ENCODE measurements at regions not wholly inside any gene's neighbourhood (a gene's known extent, or its start where the extent isn't known, plus 50 kb on each side); places are given as distances from the start of the nearest gene placed in this dataset.

DNA sequence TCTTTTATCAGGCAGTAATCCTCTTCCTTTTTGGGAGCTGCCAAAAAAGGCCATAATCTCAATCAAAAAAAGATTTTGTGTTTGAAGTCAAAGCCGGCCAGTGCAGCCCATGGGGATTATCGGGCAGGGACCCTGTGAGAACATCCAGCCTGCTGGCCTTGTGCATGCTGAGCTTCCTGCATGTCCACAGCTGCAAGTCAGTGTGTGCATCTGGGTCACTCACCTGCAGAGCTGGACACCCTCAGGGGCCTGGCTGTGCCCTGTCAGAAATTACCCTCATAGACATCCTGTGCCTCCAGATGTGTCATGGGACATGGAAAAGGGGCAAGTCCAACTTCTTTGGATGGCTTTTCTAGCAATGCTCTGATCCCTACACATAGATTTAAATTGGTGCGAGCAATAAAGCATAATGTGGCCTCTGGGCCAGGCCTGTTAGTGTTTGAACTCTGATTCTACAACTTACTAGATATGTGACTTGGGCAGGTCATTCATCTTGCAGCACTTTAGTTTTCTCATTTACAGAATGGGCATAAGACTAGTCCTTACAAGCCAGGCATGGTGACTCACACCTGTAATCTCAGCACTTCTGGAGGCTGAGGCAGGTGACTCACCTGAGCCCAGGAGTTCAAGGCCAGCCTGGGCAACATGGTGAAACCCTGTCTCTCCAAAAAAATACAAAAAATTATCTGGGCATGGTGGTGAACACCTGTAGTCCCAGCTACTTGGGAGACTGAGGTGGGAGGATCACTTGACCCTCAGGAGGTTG, 81.6 kb upstream of the LARGE1 start:
- no peak overlapping the region for H3K4me3 ChIP-seq (replicated peaks; ENCODE audit: low read depth, low read length)
- TF ChIP-seq, protein P1, sequence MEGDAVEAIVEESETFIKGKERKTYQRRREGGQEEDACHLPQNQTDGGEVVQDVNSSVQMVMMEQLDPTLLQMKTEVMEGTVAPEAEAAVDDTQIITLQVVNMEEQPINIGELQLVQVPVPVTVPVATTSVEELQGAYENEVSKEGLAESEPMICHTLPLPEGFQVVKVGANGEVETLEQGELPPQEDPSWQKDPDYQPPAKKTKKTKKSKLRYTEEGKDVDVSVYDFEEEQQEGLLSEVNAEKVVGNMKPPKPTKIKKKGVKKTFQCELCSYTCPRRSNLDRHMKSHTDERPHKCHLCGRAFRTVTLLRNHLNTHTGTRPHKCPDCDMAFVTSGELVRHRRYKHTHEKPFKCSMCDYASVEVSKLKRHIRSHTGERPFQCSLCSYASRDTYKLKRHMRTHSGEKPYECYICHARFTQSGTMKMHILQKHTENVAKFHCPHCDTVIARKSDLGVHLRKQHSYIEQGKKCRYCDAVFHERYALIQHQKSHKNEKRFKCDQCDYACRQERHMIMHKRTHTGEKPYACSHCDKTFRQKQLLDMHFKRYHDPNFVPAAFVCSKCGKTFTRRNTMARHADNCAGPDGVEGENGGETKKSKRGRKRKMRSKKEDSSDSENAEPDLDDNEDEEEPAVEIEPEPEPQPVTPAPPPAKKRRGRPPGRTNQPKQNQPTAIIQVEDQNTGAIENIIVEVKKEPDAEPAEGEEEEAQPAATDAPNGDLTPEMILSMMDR (IDR thresholded peaks at IDR 0.05; ENCODE audit: insufficient read depth, low read length, poor library complexity, severe bottlenecking), result no peak
- no peaks in the 10 kb centered on the region for H3K27me3 ChIP-seq (replicated peaks; ENCODE audit: control insufficient read depth, insufficient read depth, low read length)
- DNase-seq (ENCODE audit: extremely low read depth, insufficient read length), result no peak
- no peaks in the 10 kb centered on the region for H3K36me3 ChIP-seq (ENCODE audit: control insufficient read depth, insufficient read depth, low read length)

DNA sequence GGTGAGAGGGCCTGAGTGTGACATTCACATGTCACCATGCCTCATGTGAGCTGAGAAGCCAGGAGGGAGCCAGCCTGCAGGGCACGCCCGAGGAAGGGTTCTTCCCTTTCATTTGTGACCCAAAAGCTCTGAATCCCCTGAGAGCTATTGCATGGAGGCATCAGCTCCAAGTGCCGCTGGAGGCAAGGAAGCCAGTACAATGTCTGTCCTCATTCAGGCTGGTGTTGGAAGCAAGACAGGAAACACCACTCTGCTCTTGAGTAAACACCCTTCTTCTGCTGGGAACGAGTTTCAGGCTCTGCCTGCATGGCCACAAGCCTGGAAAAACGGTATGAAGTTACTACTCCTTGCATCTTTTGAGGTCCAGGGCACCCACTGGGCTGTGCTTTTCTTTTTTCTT, 83.8 kb upstream of the LARGE1 start:
- H3K27me3 ChIP-seq (replicated peaks; ENCODE audit: control insufficient read depth, insufficient read depth, low read length), result no peaks in the 10 kb centered on the region
- DNase-seq (ENCODE audit: extremely low read depth, insufficient read length), result no peak
- H3K4me3 ChIP-seq (replicated peaks; ENCODE audit: low read depth, low read length), result no peak overlapping the region
- H3K36me3 ChIP-seq (ENCODE audit: control insufficient read depth, insufficient read depth, low read length), result no peaks in the 10 kb centered on the region
- TF ChIP-seq, protein P1 (IDR thresholded peaks at IDR 0.05; ENCODE audit: insufficient read depth, low read length, poor library complexity, severe bottlenecking), result no peak

DNA sequence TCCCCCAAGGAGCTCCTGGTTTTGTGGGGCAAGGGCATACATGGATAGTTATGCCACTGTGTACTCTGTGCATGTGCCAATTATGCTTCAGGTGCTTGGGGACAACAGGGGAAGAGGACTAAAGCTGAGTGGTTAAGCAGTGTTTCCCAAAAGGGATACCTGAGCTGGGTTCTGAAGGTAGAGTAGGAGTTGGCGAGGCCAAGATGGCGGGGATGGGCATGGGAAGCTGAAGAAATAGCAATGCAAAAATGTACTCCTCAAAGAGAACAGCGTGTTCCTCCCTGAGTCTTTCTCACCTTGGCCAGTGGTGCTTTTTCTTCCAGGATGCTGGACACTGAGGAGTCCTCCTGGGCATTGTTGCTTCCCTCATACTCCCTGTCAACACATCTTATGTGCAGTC, 90.0 kb upstream of the LARGE1 start:
- Histone ChIP-seq H3K4me3 (replicated peaks; ENCODE audit: low read depth, low read length) (no peak overlapping the region), H3K27me3 (replicated peaks; ENCODE audit: control insufficient read depth, insufficient read depth, low read length) (no peaks in the 10 kb centered on the region), H3K36me3 (ENCODE audit: control insufficient read depth, insufficient read depth, low read length) (no peaks in the 10 kb centered on the region)
- TF ChIP-seq, protein P1 (IDR thresholded peaks at IDR 0.05; ENCODE audit: insufficient read depth, low read length, poor library complexity, severe bottlenecking), result no peak
- DNase-seq (ENCODE audit: extremely low read depth, insufficient read length), result no peak

DNA sequence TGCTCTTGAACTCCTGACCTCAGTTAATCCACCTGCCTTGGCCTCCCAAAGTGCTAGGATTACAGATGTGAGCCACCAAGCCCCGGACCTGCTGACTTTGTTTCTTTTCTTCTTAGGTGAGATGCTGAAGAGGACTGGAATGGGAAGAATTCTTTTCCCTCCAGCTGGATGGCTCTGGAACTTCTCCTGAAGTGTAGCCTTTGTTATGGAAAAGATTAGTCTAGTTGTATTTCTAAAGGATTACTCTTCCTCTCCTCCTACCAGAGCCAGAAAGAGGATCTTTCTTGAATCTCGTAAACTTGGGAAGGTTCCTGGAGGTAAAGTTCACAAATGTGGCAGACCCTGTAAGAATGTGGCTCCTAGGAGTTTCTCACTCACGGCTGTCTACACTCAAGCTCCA, 95.4 kb upstream of the LARGE1 start:
- DNase-seq (ENCODE audit: extremely low read depth, insufficient read length), result no peak
- TF ChIP-seq, protein P1 (IDR thresholded peaks at IDR 0.05; ENCODE audit: insufficient read depth, low read length, poor library complexity, severe bottlenecking), result no peak
- no peaks in the 10 kb centered on the region for H3K36me3 ChIP-seq (ENCODE audit: control insufficient read depth, insufficient read depth, low read length)
- H3K4me3 ChIP-seq (replicated peaks; ENCODE audit: low read depth, low read length), result no peak overlapping the region
- H3K27me3 ChIP-seq (replicated peaks; ENCODE audit: control insufficient read depth, insufficient read depth, low read length), result no peaks in the 10 kb centered on the region; the same call in 1 of the 2 replicates

DNA sequence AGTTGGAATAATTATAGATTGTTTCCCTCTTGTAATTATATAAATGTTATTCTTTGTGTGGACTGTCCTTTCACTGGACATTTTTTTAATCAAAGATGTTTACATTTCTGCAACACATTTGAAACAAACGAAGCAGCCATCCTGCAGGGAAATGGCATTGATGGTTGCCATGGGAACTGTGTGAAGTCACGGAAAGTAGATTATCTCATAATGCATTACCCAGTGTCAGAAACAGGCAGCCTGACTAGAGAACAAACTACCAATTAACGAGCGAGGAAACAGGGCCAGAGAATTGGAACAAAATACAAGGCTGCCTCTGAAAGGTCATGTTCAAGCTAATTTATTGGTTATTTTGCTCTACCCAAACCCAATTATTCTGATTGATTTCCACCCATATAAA, 96.9 kb upstream of the LARGE1 start:
- Histone ChIP-seq H3K27me3 (replicated peaks; ENCODE audit: control insufficient read depth, insufficient read depth, low read length) (no peaks in the 10 kb centered on the region; the same call in 1 of the 2 replicates), H3K36me3 (ENCODE audit: control insufficient read depth, insufficient read depth, low read length) (no peaks in the 10 kb centered on the region), H3K4me3 (replicated peaks; ENCODE audit: low read depth, low read length) (no peak overlapping the region)
- no peak for DNase-seq (ENCODE audit: extremely low read depth, insufficient read length)
- TF ChIP-seq, protein P1 (IDR thresholded peaks at IDR 0.05; ENCODE audit: insufficient read depth, low read length, poor library complexity, severe bottlenecking), result no peak

Measured in GM06990 (cell line).